ENCODE measurements at regions not wholly inside any gene's neighbourhood (a gene's known extent, or its start where the extent isn't known, plus 50 kb on each side); places are given as distances from the start of the nearest gene placed in this dataset.

DNA sequence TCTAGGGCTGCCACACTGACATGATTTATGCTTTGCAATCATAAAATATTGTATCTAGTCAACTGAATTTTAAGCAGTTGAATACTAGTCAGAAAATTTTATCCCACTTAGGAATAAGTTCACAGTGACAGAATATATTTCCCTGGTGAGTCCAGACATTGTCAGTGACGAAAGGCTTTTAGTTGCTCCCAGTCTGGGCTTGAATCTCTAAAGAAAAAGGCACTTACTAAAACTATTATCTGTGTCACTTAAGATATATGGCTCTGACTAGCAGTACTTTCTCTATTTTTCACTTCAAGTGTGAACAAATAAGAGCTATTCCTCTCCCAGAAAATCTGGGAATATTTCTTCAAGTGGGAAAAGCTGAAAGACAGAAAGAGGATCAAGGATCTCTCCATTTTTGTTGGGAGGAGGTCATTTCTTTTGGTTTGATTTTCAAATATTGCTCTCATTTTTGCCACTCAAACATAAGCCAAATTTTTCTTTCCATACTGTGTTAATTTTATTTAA is 1262.3 kb upstream of the USP15 start:
- no peaks in the 10 kb centered on the region for H3K4me1 Mint-ChIP-seq

DNA sequence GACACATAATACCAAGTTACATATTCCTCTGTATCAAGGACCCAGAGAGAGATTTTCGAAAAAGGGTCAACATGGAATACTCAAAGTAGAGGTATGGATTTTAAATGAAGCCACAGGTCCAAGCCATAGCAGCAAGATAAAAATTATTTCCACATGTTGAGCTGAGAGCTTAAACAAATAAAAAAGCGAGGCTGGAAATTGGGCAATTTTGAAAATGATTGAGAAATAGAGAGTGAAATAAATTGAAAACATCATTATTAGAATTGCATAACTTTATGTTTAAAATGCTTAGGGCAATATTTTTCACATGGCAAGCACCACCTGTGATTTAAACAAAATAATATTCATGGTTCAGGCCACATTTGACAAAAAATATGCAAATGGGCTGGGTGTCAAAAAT is 1251.0 kb upstream of the USP15 start:
- H3K4me3 Mint-ChIP-seq = no peak overlapping the region
- H3K9me3 Mint-ChIP-seq = peaks cover 11% of the 10 kb centered on the region
- no peaks in the 10 kb centered on the region for H3K36me3 Mint-ChIP-seq
- H3K4me1 Mint-ChIP-seq = no peaks in the 10 kb centered on the region
- DNase-seq (ENCODE audit: low spot score in 2 of 2) = no peak
- ATAC-seq = no peak
- H3K27ac Mint-ChIP-seq = no peak overlapping the region

More for the DNA sequence above, 1262.3 kb upstream of the USP15 start:
- ATAC-seq (no peak), DNase-seq (ENCODE audit: low spot score in 2 of 2) (no peak)
- Mint-ChIP-seq H3K36me3 (no peaks in the 10 kb centered on the region), H3K27ac (no peak overlapping the region), H3K9me3 (peaks cover 5% of the 10 kb centered on the region), H3K4me3 (no peak overlapping the region)

DNA sequence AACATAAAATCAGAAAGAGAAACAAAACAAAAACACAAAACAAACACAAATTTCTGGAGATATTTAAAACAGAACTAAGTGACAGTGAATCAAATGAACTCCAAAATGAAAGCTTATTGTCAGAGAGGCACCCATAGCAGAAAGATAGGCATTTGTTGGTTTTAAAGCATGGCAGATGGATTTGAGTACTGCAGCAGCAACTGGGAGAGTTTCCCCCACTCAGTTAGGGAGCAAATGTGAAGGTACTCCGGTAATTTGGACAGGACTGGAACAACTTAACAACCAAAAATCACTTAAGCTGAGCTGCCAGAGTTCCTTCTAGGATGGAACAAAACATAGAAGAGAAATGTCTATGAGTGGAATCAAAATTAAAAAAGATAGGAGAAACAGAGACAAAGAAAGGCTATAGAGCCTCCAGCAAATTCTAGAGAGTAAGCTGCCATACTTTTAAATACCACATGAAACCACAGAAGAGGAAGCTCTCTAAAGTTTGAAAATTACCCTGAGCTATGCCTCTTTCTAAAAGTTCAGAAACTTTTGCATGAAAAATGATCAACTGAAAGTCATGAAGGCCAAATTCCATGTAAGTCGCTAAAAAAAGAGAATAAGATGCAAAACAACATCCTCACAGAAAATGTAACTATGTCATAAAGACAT is 1248.3 kb upstream of the USP15 start:
- Mint-ChIP-seq H3K9me3 (peaks cover 15% of the 10 kb centered on the region), H3K27ac (no peak overlapping the region), H3K4me3 (no peak overlapping the region), H3K4me1 (no peaks in the 10 kb centered on the region), H3K36me3 (no peaks in the 10 kb centered on the region)
- no peak for DNase-seq (ENCODE audit: low spot score in 2 of 2)
- no peak for ATAC-seq

DNA sequence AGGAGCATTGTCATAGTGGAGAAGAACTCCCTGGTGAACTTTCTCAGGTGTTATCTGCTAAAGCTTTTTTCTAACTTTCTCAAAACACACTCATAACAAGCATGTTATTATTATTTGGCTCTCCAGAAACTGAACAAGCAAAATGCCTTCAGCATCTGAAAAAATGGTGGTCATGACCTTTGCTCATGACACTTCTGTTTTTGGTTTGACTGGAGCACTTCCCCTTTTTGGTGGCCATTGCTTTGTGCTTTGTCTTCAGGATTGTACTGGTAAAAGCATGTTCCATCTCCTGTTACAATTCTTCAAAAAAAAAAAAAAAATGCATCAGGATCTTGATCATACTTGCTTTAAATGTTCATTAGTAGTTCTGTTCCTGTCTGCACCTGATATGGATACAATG is 1241.6 kb upstream of the USP15 start:
- DNase-seq (ENCODE audit: low spot score in 2 of 2) (no peak), ATAC-seq (no peak)
- Mint-ChIP-seq H3K27ac (no peak overlapping the region), H3K4me3 (no peak overlapping the region), H3K4me1 (no peaks in the 10 kb centered on the region), H3K9me3 (peaks cover 14% of the 10 kb centered on the region), H3K36me3 (no peaks in the 10 kb centered on the region)

DNA sequence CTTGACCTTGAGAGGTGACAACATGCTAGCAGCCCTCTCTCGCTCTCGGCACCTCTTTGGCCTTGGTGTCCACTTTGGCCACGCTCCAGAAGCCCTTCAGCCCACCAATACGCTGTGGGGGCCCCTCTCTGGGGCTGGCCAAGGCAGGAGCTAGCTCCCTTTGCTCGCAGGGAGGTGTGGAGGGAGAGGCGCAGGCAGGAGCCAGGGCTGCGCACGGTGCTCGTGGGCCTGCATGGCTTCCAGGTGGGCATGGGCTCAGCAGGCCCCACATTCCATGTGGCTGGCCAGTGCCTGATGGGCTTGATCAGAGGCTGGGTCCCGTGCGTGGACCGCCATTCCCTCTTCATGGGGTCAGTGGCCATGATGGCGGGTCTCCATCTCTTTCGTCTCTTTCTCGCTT is 1237.0 kb upstream of the USP15 start:
- no peaks in the 10 kb centered on the region for H3K36me3 Mint-ChIP-seq

DNA sequence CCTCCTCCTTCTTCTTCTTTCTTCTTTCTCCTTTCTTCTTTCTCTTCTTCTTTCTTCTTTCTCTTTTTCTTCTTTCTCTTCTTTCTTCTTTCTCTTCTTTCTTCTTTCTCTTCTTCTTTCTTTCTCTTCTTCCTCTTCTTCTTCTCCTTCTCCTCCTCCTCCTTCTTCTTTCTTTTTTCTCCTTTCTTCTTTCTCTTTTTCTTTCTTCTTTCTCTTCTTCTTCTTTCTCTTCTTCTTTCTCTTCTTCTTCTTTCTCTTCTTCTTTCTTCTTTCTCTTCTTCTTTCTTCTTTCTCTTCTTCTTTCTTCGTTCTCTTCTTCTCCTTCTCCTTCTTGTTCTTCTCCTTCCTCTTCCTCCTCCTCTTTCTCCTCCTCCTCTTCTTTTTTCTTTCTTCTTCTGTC is 1230.7 kb upstream of the USP15 start:
- no peak for ATAC-seq
- no peaks in the 10 kb centered on the region for H3K4me1 Mint-ChIP-seq
- no peak overlapping the region for H3K4me3 Mint-ChIP-seq
- H3K27ac Mint-ChIP-seq = no peak overlapping the region
- no peaks in the 10 kb centered on the region for H3K36me3 Mint-ChIP-seq
- peaks cover 17% of the 10 kb centered on the region for H3K9me3 Mint-ChIP-seq
- DNase-seq (ENCODE audit: low spot score in 2 of 2) = no peak

More for the DNA sequence above, 1237.0 kb upstream of the USP15 start:
- no peak for ATAC-seq
- DNase-seq (ENCODE audit: low spot score in 2 of 2) = no peak
- no peak overlapping the region for H3K27ac Mint-ChIP-seq
- H3K9me3 Mint-ChIP-seq = peaks cover 13% of the 10 kb centered on the region
- H3K4me1 Mint-ChIP-seq = no peaks in the 10 kb centered on the region
- H3K4me3 Mint-ChIP-seq = no peak overlapping the region

DNA sequence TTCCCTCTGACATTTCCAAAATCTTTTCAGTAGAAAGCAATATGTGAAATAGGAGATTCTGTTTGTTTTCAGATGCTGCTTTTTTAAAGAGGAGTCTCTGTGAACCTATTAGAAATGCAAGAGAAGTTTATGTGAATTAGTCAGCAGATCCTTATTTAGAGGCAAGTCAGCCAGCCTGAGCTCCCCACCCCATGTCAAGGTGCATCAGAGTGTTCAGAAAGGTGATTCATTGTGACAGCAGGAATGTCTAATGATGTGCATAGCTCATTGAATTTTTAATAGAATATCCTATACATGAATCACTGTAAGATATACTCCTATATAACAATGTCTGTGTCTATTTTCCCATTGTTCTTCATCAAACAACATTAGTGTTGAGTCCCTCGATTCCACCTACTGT is 1222.4 kb upstream of the USP15 start:
- Mint-ChIP-seq H3K4me3 (no peak overlapping the region), H3K36me3 (no peaks in the 10 kb centered on the region), H3K27ac (no peak overlapping the region), H3K4me1 (no peaks in the 10 kb centered on the region), H3K9me3 (peaks cover 11% of the 10 kb centered on the region)
- no peak for DNase-seq (ENCODE audit: low spot score in 2 of 2)
- no peak for ATAC-seq

DNA sequence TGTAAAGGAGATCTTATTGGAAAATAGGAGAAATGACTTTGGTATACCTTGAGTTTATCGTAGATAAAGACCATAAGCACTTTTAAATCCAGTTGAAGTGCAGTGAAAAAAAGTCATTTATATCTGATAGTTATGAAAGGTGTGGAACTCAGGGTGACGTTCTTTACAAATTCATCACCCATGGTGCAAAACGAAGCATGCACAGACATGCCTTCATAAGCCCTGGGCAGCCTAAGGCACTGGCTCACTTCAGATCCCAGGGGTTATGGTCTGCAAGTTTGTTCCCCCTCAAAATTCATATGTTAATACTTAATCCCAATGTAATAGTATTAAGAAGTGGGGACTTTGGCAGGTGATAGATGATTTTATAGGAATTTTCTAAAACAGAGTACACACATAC is 1216.4 kb upstream of the USP15 start:
- no peak overlapping the region for H3K4me3 Mint-ChIP-seq
- no peaks in the 10 kb centered on the region for H3K4me1 Mint-ChIP-seq

DNA sequence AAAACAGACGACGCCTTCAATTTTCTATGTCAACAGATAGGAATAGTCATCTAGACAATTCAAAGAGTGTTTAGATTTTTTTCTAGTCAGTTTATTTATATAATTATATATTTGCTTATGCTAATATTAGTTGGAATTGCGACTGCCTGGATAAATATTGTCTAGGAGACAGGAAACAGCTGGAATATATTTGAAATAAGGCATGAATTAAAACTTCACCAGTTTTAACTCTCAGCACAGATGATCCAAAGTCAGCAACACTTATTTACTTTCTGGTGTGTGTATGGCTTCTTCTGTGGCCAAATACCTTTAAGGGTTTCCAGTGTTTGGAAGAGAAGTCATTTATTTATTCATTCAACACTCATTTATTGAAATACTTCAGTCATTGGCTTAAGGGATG is 1215.4 kb upstream of the USP15 start:
- no peaks in the 10 kb centered on the region for H3K4me1 Mint-ChIP-seq
- H3K27ac Mint-ChIP-seq = no peak overlapping the region
- DNase-seq (ENCODE audit: low spot score in 2 of 2) = no peak

More for the DNA sequence above, 1216.4 kb upstream of the USP15 start:
- no peaks in the 10 kb centered on the region for H3K36me3 Mint-ChIP-seq
- peaks cover 12% of the 10 kb centered on the region for H3K9me3 Mint-ChIP-seq
- DNase-seq (ENCODE audit: low spot score in 2 of 2) (no peak), ATAC-seq (no peak)
- no peak overlapping the region for H3K27ac Mint-ChIP-seq

DNA sequence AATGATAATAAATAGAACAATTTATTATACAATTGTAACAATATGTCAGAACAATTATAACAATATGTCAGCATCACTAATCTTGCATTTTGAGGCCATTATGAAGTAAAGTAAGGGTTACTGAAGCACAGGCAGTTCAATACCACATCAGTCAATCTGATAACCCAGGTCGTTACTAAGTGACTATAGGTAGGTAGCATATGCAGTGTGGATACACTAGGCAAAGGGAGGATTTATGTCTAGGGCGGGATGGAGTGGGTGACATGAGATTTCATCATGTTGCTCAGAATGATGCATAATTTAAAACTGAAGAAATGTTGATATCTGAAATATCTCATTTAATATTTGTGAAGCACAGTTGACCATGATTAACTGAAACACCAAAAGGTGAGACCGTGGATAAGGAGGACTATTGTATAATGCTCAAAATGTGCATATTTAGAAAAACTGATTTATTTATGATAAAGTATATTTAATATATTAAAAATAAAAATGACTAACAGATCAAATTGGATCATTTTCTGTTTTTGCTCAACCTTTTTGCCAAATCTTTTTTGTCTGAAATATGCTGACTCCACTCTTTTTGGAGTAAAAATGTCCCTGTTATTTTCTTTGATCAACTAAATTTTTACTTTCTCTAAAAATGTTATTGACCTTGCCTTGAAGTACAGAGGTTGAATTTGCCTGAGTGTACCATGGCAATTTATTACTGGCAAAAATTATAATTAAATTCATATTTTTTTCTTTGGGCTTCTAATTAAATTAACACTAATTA is 1189.4 kb upstream of the USP15 start:
- no peak overlapping the region for H3K27ac Mint-ChIP-seq
- H3K4me3 Mint-ChIP-seq = no peak overlapping the region
- no peaks in the 10 kb centered on the region for H3K4me1 Mint-ChIP-seq
- no peak for ATAC-seq
- peaks cover 15% of the 10 kb centered on the region for H3K9me3 Mint-ChIP-seq
- H3K36me3 Mint-ChIP-seq = no peaks in the 10 kb centered on the region
- DNase-seq (ENCODE audit: low spot score in 2 of 2) = no peak

More for the DNA sequence above, 1215.4 kb upstream of the USP15 start:
- no peaks in the 10 kb centered on the region for H3K36me3 Mint-ChIP-seq
- peaks cover 12% of the 10 kb centered on the region for H3K9me3 Mint-ChIP-seq
- H3K4me3 Mint-ChIP-seq = no peak overlapping the region
- ATAC-seq = no peak

DNA sequence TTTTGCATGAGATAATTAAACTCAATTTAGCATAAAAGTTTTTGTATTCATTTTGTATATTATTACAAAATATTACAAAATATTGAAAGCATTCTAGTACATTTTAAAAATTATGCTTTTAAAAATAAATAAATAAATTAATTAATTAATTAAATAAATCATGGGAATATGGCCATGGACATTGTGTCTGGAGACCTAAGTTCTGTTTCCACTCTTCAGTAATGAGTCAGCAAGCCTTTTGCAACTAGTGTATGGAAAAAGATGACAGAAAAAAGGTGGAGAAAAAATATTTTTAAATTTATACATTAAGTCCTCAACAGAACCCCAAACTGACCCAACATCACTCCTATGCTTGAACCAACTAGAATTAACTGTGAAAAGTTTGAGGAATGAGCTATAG is 1187.5 kb upstream of the USP15 start:
- no peaks in the 10 kb centered on the region for H3K36me3 Mint-ChIP-seq
- H3K4me3 Mint-ChIP-seq = no peak overlapping the region
- DNase-seq (ENCODE audit: low spot score in 2 of 2) (no peak), ATAC-seq (no peak)
- H3K4me1 Mint-ChIP-seq = no peaks in the 10 kb centered on the region
- H3K9me3 Mint-ChIP-seq = peaks cover 15% of the 10 kb centered on the region
- no peak overlapping the region for H3K27ac Mint-ChIP-seq

DNA sequence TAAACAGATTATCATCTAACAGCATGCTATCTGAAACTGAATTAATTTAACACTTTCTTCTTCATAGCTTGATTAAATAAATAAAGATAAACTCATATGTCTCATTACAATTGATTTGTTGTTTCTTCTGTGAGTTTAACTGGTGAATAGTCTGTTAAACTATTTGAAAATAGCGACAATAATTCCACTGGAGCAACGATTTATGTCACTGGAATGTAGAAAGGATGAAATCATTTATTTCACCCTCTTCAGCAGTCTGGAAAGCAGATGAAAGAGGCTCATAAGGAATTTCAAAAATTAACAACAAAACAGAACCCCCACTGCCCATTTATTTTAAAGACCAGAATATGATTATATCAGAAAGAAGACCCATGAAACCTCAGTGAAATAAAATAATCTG is 1165.1 kb upstream of the USP15 start:
- no peaks in the 10 kb centered on the region for H3K36me3 Mint-ChIP-seq
- no peaks in the 10 kb centered on the region for H3K4me1 Mint-ChIP-seq
- peaks cover 18% of the 10 kb centered on the region for H3K9me3 Mint-ChIP-seq
- H3K4me3 Mint-ChIP-seq = no peak overlapping the region
- DNase-seq (ENCODE audit: low spot score in 2 of 2) = no peak
- no peak overlapping the region for H3K27ac Mint-ChIP-seq
- ATAC-seq = no peak

DNA sequence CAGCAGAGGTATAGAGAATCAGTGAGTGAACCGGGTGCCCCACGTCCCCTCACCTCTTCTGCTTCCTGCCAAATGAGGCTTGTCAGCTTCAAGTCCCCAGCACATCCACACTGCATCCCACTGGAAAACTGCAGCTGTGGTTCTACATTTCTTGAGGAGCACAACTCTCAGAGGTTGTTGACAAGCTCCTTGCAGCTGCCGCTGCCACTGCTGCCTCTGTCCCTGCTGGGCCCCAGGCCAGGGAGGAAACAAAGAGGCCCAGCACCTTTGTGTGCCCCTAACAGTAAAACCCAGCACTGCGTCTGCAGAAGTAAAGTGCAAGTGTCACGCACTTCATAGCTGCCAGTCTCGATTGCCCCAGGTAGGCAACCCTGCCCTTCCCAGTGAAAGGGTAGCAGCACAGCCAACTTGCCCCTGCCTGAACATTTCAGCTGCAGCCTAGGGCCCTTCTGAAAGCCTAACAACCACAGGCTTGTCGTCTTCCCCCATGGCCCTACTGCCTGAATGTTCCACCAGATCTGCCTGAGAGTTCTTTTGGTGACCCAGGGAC is 1162.1 kb upstream of the USP15 start:
- ATAC-seq = no peak
- no peak overlapping the region for H3K4me3 Mint-ChIP-seq
- H3K27ac Mint-ChIP-seq = no peak overlapping the region
- DNase-seq (ENCODE audit: low spot score in 2 of 2) = no peak
- H3K36me3 Mint-ChIP-seq = no peaks in the 10 kb centered on the region
- peaks cover 19% of the 10 kb centered on the region for H3K9me3 Mint-ChIP-seq
- no peaks in the 10 kb centered on the region for H3K4me1 Mint-ChIP-seq

DNA sequence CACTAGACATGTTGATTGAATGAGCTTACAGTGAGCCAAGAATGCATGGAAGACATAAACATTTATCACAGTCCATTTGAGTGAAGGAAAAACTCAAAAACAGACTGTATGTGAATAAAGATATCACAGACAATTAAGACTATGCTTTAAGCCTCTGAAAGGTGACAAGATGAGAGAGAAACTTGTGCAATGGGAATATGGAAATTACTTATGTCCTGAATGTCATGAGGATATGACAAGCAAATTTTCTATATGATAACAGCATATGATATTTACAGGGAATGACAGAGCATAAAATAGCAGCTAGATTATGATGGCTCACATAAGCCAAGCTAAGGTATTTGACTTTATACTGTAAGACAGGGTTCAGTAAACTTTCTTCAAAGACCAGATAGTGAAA is 1153.1 kb upstream of the USP15 start:
- ATAC-seq = no peak
- Mint-ChIP-seq H3K4me3 (no peak overlapping the region), H3K36me3 (no peaks in the 10 kb centered on the region), H3K27ac (no peak overlapping the region), H3K9me3 (peaks cover 13% of the 10 kb centered on the region), H3K4me1 (no peaks in the 10 kb centered on the region)
- DNase-seq (ENCODE audit: low spot score in 2 of 2) = no peak

DNA sequence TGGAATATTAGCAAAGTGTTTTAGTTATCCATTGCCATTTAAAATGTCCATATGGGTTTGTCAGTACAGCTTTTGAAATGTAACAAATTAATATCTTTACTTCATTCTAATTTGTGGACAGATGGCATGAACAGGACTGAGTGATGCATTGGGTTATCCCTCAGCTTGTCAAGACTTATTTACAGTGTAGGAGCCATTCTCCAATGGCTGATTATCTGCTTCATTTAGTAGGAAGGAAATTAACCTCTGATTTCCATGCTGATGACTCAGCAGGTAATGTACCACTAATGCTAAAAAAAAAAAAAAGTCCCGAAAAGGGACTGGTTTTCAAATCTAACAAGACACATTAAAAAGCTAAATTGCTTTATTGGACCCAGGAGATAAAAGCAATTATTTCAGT is 1149.0 kb upstream of the USP15 start:
- ATAC-seq = no peak
- H3K4me1 Mint-ChIP-seq = no peaks in the 10 kb centered on the region
- no peak overlapping the region for H3K4me3 Mint-ChIP-seq
- H3K27ac Mint-ChIP-seq = no peak overlapping the region
- DNase-seq (ENCODE audit: low spot score in 2 of 2) = no peak
- no peaks in the 10 kb centered on the region for H3K36me3 Mint-ChIP-seq
- H3K9me3 Mint-ChIP-seq = peaks cover 16% of the 10 kb centered on the region
